ENCODE measurements at regions not wholly inside any gene's neighbourhood (a gene's known extent, or its start where the extent isn't known, plus 50 kb on each side); places are given as distances from the start of the nearest gene placed in this dataset.

DNA sequence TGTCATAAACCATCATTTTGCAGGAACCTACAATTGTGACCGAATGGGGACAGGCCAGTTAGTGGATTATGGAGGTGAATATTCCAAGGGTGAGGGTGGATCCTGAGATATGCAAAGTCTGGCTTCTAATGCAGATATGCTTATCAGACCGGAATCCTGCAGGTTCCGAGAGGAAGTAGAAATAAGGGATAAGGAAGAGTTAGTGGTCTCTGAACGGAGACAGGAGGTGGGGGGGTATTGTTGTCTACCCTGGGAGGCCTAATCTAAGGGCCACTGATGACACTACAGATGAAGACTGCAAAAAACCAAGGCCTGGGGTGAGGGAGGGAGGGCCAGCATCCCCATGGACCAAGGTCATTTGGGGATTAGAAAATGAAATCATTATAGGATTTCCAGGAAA, 67.7 kb upstream of the GATA6 start:
- Mint-ChIP-seq H3K36me3 (no peaks in the 10 kb centered on the region), H3K4me1 (no peaks in the 10 kb centered on the region), H3K4me3 (no peak overlapping the region), H3K9me3 (peaks cover 7% of the 10 kb centered on the region), H3K27ac (no peak overlapping the region), H3K27me3 (no peaks in the 10 kb centered on the region)
- no peak for ATAC-seq

- H3K36me3 Mint-ChIP-seq: no peaks in the 10 kb centered on the region
- H3K9me3 Mint-ChIP-seq: peaks cover 10% of the 10 kb centered on the region
- H3K4me1 Mint-ChIP-seq: no peaks in the 10 kb centered on the region
- H3K27ac Mint-ChIP-seq: no peak overlapping the region
- H3K4me3 Mint-ChIP-seq: no peak overlapping the region
- H3K27me3 Mint-ChIP-seq: no peaks in the 10 kb centered on the region
- no peak for ATAC-seq
These were observed 66.3 kb upstream of the GATA6 start for GRCh38 chr18:22102953-22103646.

GRCh38 chr18:22103647-22104031, 65.8 kb upstream of the GATA6 start:
- H3K4me3 Mint-ChIP-seq: no peak overlapping the region

GRCh38 chr18:22106536-22107292, 62.7 kb upstream of the GATA6 start:
- H3K27ac Mint-ChIP-seq: no peak overlapping the region
- no peaks in the 10 kb centered on the region for H3K27me3 Mint-ChIP-seq
- H3K36me3 Mint-ChIP-seq: no peaks in the 10 kb centered on the region
- ATAC-seq: no peak
- no peaks in the 10 kb centered on the region for H3K4me1 Mint-ChIP-seq
- H3K4me3 Mint-ChIP-seq: no peak overlapping the region
- H3K9me3 Mint-ChIP-seq: peaks cover 5% of the 10 kb centered on the region

More at GRCh38 chr18:22103647-22104031, 65.8 kb upstream of the GATA6 start:
- Mint-ChIP-seq H3K27ac (no peak overlapping the region), H3K9me3 (peaks cover 10% of the 10 kb centered on the region), H3K36me3 (no peaks in the 10 kb centered on the region), H3K4me1 (no peaks in the 10 kb centered on the region), H3K27me3 (no peaks in the 10 kb centered on the region)
- no peak for ATAC-seq

- Mint-ChIP-seq H3K27ac (no peak overlapping the region), H3K4me3 (no peak overlapping the region), H3K4me1 (no peaks in the 10 kb centered on the region), H3K9me3 (peaks cover 5% of the 10 kb centered on the region), H3K36me3 (no peaks in the 10 kb centered on the region), H3K27me3 (no peaks in the 10 kb centered on the region)
- no peak for ATAC-seq
These were observed 60.7 kb upstream of the GATA6 start for GRCh38 chr18:22108674-22109073.

DNA sequence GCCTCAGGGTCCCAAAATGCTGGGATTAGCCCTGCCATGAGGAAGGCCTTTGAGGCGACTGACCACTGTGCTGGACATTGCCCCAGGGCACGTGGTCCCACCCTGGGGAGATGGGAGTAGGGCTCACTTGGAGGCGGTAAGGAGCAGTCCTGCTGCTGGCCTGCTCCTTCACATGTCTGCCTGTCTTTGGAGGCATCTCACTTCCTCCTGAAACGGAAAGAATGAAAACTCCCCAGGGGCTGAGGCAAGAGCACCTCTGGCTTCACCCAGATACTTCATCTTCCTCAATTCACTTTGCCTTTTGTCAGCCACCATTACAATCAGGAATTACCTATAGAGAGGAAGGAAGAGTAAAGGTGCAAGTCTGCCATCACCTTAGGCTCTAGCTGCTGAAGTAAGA, 59.9 kb upstream of the GATA6 start:
- Mint-ChIP-seq H3K9me3 (peaks cover 5% of the 10 kb centered on the region), H3K4me1 (no peaks in the 10 kb centered on the region), H3K27me3 (peaks cover 4% of the 10 kb centered on the region), H3K4me3 (no peak overlapping the region), H3K36me3 (no peaks in the 10 kb centered on the region), H3K27ac (no peak overlapping the region)
- ATAC-seq: peak; percentile 27

GRCh38 chr18:22110461-22110924, 58.9 kb upstream of the GATA6 start:
- Mint-ChIP-seq H3K27me3 (peaks cover 14% of the 10 kb centered on the region), H3K9me3 (peaks cover 5% of the 10 kb centered on the region), H3K27ac (no peak overlapping the region), H3K4me3 (no peak overlapping the region), H3K36me3 (no peaks in the 10 kb centered on the region), H3K4me1 (no peaks in the 10 kb centered on the region)
- ATAC-seq: no peak

DNA sequence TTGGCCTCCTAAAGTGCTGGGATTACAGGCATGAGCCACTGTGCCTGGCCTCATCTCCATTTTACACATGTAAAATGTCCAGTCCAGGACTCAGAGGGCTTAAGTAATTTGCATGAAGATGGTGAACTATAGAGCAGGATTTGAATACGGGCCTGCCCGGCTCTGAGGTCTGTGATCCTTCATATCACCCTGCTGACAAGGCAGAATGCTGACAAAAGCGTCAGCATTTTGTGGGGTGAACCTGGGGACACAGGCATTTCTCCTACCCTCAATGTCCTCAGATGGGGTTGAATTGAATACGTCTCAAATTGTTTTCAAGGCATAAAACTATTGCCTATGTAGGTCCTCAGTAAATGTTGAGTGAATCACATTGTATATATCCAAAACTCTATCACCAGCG, 57.2 kb upstream of the GATA6 start:
- Mint-ChIP-seq H3K9me3 (no peaks in the 10 kb centered on the region), H3K36me3 (no peaks in the 10 kb centered on the region), H3K4me3 (no peak overlapping the region), H3K4me1 (no peaks in the 10 kb centered on the region), H3K27me3 (peaks cover 16% of the 10 kb centered on the region), H3K27ac (no peak overlapping the region)
- no peak for ATAC-seq

GRCh38 chr18:22113144-22113844, 56.1 kb upstream of the GATA6 start:
- Mint-ChIP-seq H3K4me3 (no peak overlapping the region), H3K27me3 (peaks cover 16% of the 10 kb centered on the region), H3K27ac (no peak overlapping the region), H3K36me3 (no peaks in the 10 kb centered on the region), H3K4me1 (no peaks in the 10 kb centered on the region), H3K9me3 (no peaks in the 10 kb centered on the region)
- ATAC-seq: no peak

DNA sequence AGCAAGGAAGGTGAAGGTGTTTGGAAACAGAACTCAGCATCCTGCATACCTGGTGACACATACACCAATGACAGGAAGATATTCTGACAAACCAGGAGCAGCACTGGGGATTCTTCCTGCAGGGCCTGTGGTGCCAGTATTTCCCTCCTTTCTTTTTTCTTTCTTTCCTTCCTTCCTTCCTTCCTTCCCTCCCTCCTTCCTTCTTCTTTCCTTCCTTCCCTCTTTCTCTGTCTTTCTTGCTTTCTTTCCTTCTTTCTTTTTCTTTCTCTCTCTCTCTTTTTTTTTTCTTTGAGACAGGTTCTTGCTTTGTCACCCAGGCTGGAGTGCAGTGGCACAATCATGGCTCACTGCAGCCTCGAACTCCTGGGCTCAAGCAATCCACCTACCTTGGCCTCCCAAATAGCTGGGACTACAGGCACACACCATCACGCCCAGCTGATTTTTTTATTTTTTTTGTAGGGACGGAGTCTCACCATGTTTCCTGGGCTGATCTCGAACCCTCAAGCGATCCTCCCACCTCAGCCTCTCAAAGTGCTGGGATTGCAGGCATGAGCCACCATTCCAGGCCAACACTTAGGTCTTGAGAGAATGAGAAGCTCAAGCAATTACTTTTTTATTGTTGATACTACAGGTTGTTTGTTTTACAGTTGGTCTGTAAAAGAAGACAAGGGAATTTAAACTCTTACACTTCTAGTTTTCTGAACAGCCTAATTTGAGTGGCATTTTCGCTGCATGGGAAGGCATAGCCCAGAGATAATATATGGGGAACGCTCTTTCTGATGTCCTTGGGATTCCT, 54.7 kb upstream of the GATA6 start:
- H3K4me1 Mint-ChIP-seq: no peaks in the 10 kb centered on the region
- no peak for ATAC-seq
- H3K9me3 Mint-ChIP-seq: peaks cover 3% of the 10 kb centered on the region
- no peak overlapping the region for H3K27ac Mint-ChIP-seq
- no peak overlapping the region for H3K4me3 Mint-ChIP-seq
- H3K27me3 Mint-ChIP-seq: peaks cover 16% of the 10 kb centered on the region
- H3K36me3 Mint-ChIP-seq: no peaks in the 10 kb centered on the region

DNA sequence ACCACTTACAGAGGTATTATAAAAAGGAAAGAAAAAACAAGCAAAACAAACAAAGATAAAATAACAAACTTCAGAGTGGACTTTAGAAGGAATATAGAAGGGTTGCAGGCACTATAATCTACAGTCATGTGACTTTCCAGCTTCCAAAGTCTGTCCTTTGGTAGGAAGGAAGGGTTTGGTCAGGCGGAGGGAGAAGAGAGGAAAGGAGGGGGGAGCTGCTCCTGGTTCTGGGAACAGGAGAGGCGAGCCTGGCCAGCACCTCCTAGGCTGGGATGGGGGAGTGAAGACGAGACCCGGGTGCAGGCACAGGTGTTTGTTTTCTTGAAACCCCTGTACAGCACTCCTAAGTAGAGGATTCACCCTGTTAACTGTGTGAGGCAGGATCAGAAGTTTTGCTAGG, 53.8 kb upstream of the GATA6 start:
- peaks cover 3% of the 10 kb centered on the region for H3K9me3 Mint-ChIP-seq
- peak; percentile 39 for ATAC-seq
- no peaks in the 10 kb centered on the region for H3K36me3 Mint-ChIP-seq
- no peaks in the 10 kb centered on the region for H3K4me1 Mint-ChIP-seq
- H3K27ac Mint-ChIP-seq: no peak overlapping the region
- H3K27me3 Mint-ChIP-seq: peaks cover 16% of the 10 kb centered on the region
- no peak overlapping the region for H3K4me3 Mint-ChIP-seq

All from stimulated activated memory B cell treated with anti-CD40 and anti-IgM and Interleukin-4, amounts not matched to agents 10 μg/mL and 1 μg/mL and 100 μg/mL, for 72 hours (primary cell).